IMR-90 (cell line): ENCODE measurements at regions not wholly inside any gene's neighbourhood (a gene's known extent, or its start where the extent isn't known, plus 50 kb on each side); places are given as distances from the start of the nearest gene placed in this dataset.

Source experiments
- ATAC-seq: fragments of 200-7000 bp; cut with Tn5 transposase; 2 replicates; pipeline ENCODE4 v1.9.1; 2020; ENCODE audit warnings: low read depth, mild to moderate bottlenecking, moderate library complexity
- BruUV-seq: library from RNA; stranded (reverse); fragments of 400-500 nt; replicated peaks from 2 replicates; lab custom pipeline; 2021; lab: Mats Ljungman, UMichigan
- CTCF ChIA-PET: fragments of 300-600 bp; formaldehyde crosslinking; extraction: SDS; loops from one replicate; lab custom pipeline; 2021; ENCODE audit warnings: antibody characterized with exemption; lab: Yijun Ruan, JAX
- POLR2A ChIA-PET: fragments of 300-600 bp; sonication (Branson Sonifier 250); formaldehyde crosslinking; loops from one replicate; lab custom pipeline; 2022; ENCODE audit warnings: antibody characterized with exemption; ENCODE audit not compliant: unreplicated experiment; lab: Charles Lee
- DNase-seq: peaks from one replicate; pipeline ENCODE4 v3.0.0; 2013
- H2AFZ ChIP-seq: replicated peaks from 2 replicates; pipeline ENCODE3; 2013; ENCODE audit warnings: low read length, mild to moderate bottlenecking; ENCODE audit not compliant: poor library complexity
- H2AK5ac ChIP-seq: 2 replicates; pipeline ENCODE4 v1.6.1; 2013; ENCODE audit warnings: low read depth, low read length, inconsistent platforms
- H2AK9ac ChIP-seq: replicated peaks from 2 replicates; pipeline ENCODE3; 2013; ENCODE audit warnings: mild to moderate bottlenecking, low read depth, low read length, moderate library complexity; ENCODE audit not compliant: poor library complexity
- H2BK120ac ChIP-seq: 2 replicates; pipeline ENCODE4 v1.6.1; 2013; ENCODE audit warnings: low read depth, low read length, inconsistent platforms
- H2BK15ac ChIP-seq: 3 replicates; pipeline ENCODE4 v1.6.1; 2013; ENCODE audit warnings: low read depth, low read length, inconsistent platforms
- H2BK20ac ChIP-seq: 2 replicates; pipeline ENCODE4 v1.6.1; 2013; ENCODE audit warnings: low read depth, mild to moderate bottlenecking, inconsistent platforms, low read length, moderate library complexity
- H2BK5ac ChIP-seq: 2 replicates; pipeline ENCODE4 v1.6.1; 2013; ENCODE audit warnings: mild to moderate bottlenecking, low read depth, low read length, inconsistent platforms; ENCODE audit not compliant: poor library complexity, severe bottlenecking
- H3K14ac ChIP-seq: replicated peaks from 2 replicates; pipeline ENCODE4 v1.6.1; 2013; ENCODE audit warnings: low read depth, low read length, inconsistent platforms
- H3K18ac ChIP-seq: 2 replicates; pipeline ENCODE4 v1.6.1; 2013; ENCODE audit warnings: low read depth, low read length, control low read depth
- H3K23ac ChIP-seq: 2 replicates; pipeline ENCODE4 v1.6.1; 2013; ENCODE audit warnings: low read depth, low read length, inconsistent platforms
- H3K27ac ChIP-seq: 2 replicates; pipeline ENCODE4 v1.5.1; 2013; ENCODE audit warnings: mild to moderate bottlenecking, control low read depth, low read length; ENCODE audit not compliant: insufficient read depth
- H3K27me3 ChIP-seq: 2 replicates; pipeline ENCODE4 v1.6.1; 2013; ENCODE audit warnings: low read length; ENCODE audit not compliant: control insufficient read depth, insufficient read depth
- H3K36me3 ChIP-seq: 2 replicates; pipeline ENCODE4 v1.6.1; 2013; ENCODE audit warnings: low read length, mixed read lengths; ENCODE audit not compliant: control insufficient read depth, insufficient read depth
- H3K4ac ChIP-seq: 2 replicates; pipeline ENCODE4 v1.6.1; 2013; ENCODE audit warnings: low read depth, low read length, inconsistent platforms
- H3K4me1 ChIP-seq: 2 replicates; pipeline ENCODE4 v1.6.1; 2013; ENCODE audit warnings: low read length, mixed read lengths; ENCODE audit not compliant: control insufficient read depth, insufficient read depth
- H3K4me2 ChIP-seq: 2 replicates; pipeline ENCODE4 v1.6.1; 2013; ENCODE audit warnings: low read depth, mild to moderate bottlenecking, control low read depth, low read length, moderate library complexity
- H3K4me3 ChIP-seq: 2 replicates; pipeline ENCODE4 v1.5.1; 2013; ENCODE audit warnings: low read depth, mild to moderate bottlenecking, control low read depth, low read length, moderate library complexity; ENCODE audit not compliant: insufficient read depth
- H3K56ac ChIP-seq: 2 replicates; pipeline ENCODE4 v1.6.1; 2013; ENCODE audit warnings: low read length, inconsistent platforms; ENCODE audit not compliant: insufficient read depth; ENCODE audit errors: extremely low read depth
- H3K79me1 ChIP-seq, 2 experiments: 2 replicates each; pipeline ENCODE4 v1.6.1; 2013; ENCODE audit warnings: low read length in 2 of 2, inconsistent platforms in 1 of 2, low read depth in 1 of 2
- H3K9ac ChIP-seq: 2 replicates; pipeline ENCODE4 v1.6.1; 2013; ENCODE audit warnings: low read depth, low read length, control low read depth
- H3K9me1 ChIP-seq: 2 replicates; pipeline ENCODE4 v1.6.1; 2013; ENCODE audit warnings: low read length, inconsistent platforms; ENCODE audit not compliant: insufficient read depth
- H3K9me3 ChIP-seq: 2 replicates; pipeline ENCODE4 v1.6.1; 2013; ENCODE audit warnings: low read length; ENCODE audit not compliant: control insufficient read depth, insufficient read depth
- H4K20me1 ChIP-seq: 2 replicates; pipeline ENCODE4 v1.6.1; 2013; ENCODE audit warnings: low read length, inconsistent platforms; ENCODE audit not compliant: insufficient read depth
- H4K5ac ChIP-seq: 2 replicates; pipeline ENCODE4 v1.6.1; 2013; ENCODE audit warnings: mild to moderate bottlenecking, low read depth, low read length, control low read depth
- H4K8ac ChIP-seq, 2 experiments: 2 replicates each; pipeline ENCODE4 v1.6.1; 2013; ENCODE audit warnings: low read depth in 2 of 2, low read length in 2 of 2, control low read depth in 1 of 2, inconsistent platforms in 1 of 2
- H4K91ac ChIP-seq: 2 replicates; pipeline ENCODE4 v1.6.1; 2013; ENCODE audit warnings: low read depth, low read length, inconsistent platforms; ENCODE audit not compliant: insufficient read depth
- BHLHE40 ChIP-seq: fragments of 150-350 bp; IDR thresholded peaks from 2 replicates; pipeline ENCODE4 v1.6.1; 2016; ENCODE audit warnings: mild to moderate bottlenecking, low read depth, low read length
- CEBPB ChIP-seq: IDR thresholded peaks from 2 replicates; pipeline ENCODE4 v1.6.1; 2012; ENCODE audit warnings: low read depth, low read length, improper control_type of control experiment
- CTCF ChIP-seq: conservative IDR thresholded peaks from 2 replicates; pipeline ENCODE4 v1.5.1; 2012; ENCODE audit warnings: mild to moderate bottlenecking, low read depth, low read length, improper control_type of control experiment
- ELK1 ChIP-seq: fragments of 150-350 bp; IDR thresholded peaks from 2 replicates; pipeline ENCODE4 v1.6.1; 2016; ENCODE audit warnings: low read depth, mild to moderate bottlenecking, low read length, moderate library complexity, borderline replicate concordance
- FOS ChIP-seq: fragments of 150-350 bp; IDR thresholded peaks from 2 replicates; pipeline ENCODE4 v1.6.1; 2016; ENCODE audit warnings: low read depth, low read length
- MAFK ChIP-seq: IDR thresholded peaks from 2 replicates; pipeline ENCODE4 v1.6.1; 2012; ENCODE audit warnings: low read depth, low read length, improper control_type of control experiment
- MAZ ChIP-seq: IDR thresholded peaks from 2 replicates; pipeline ENCODE4 v1.6.1; 2012; ENCODE audit warnings: low read depth, mild to moderate bottlenecking, low read length, improper control_type of control experiment, moderate library complexity, borderline replicate concordance
- MXI1 ChIP-seq: IDR thresholded peaks from 2 replicates; pipeline ENCODE4 v1.6.1; 2012; ENCODE audit warnings: low read depth, mild to moderate bottlenecking, low read length, moderate library complexity, borderline replicate concordance
- POLR2A ChIP-seq: IDR thresholded peaks from 2 replicates; pipeline ENCODE4 v1.6.1; 2012; ENCODE audit warnings: mild to moderate bottlenecking, low read depth, low read length
- RAD21 ChIP-seq: IDR thresholded peaks from 2 replicates; pipeline ENCODE4 v1.6.1; 2012; ENCODE audit warnings: low read length, improper control_type of control experiment
- RCOR1 ChIP-seq: IDR thresholded peaks from 2 replicates; pipeline ENCODE4 v1.6.1; 2012; ENCODE audit warnings: mild to moderate bottlenecking, low read length, improper control_type of control experiment; ENCODE audit not compliant: insufficient replicate concordance
- RFX5 ChIP-seq: IDR thresholded peaks from 2 replicates; pipeline ENCODE4 v1.8.0; 2012; ENCODE audit warnings: low read depth, mild to moderate bottlenecking, low read length, moderate library complexity
- SMC3 ChIP-seq: fragments of 150-350 bp; IDR thresholded peaks from 2 replicates; pipeline ENCODE4 v1.6.1; 2016; ENCODE audit warnings: low read depth, mild to moderate bottlenecking, antibody characterized with exemption, low read length, moderate library complexity
- USF2 ChIP-seq: fragments of 150-350 bp; IDR thresholded peaks from 2 replicates; pipeline ENCODE4 v1.6.1; 2017; ENCODE audit warnings: mild to moderate bottlenecking, antibody characterized with exemption, low read length, low read depth
- WGBS, 2 experiments: methylation state at CpG; one replicate each; pipeline versions ENCODE4 v1.1.5 to v1.1.7; 2013; ENCODE audit warnings: missing lambda C conversion rate in 2 of 2; ENCODE audit not compliant: insufficient read length in 1 of 2; ENCODE audit errors: extremely low coverage in 2 of 2; 5-methylcytosine and 5-hydroxymethylcytosine counted together
- dilution Hi-C: fragments of 300-500 bp; cut with HindIII; formaldehyde crosslinking; loops from one replicate; pipeline ENCODE4 v1.14.3; 2018; ENCODE audit warnings: low sequenced_read_pairs; ENCODE audit not compliant: unreplicated experiment
- in situ Hi-C: fragments of 300-500 bp; cut with MboI; formaldehyde crosslinking; loops from 3 replicates; pipeline ENCODE4 v1.14.3; 2019; ENCODE audit warnings: low sequenced_read_pairs, inconsistent platforms, mixed read lengths
- intact Hi-C: fragments of 100-400 bp; cut with micrococcal nuclease; formaldehyde crosslinking; loops from 2 replicates; pipeline ENCODE4 v1.10.0; 2022

- no peak overlapping the region for H3K14ac ChIP-seq
- no peak overlapping the region for H3K56ac ChIP-seq
- H3K27me3 ChIP-seq: no peaks in the 10 kb centered on the region
- H2BK15ac ChIP-seq: no peak overlapping the region
- no peak overlapping the region for H3K4ac ChIP-seq
- ChIA-PET POLR2A (no interaction called here), CTCF (no interaction called here)
- no peak for ATAC-seq
- H2AFZ ChIP-seq: no peak overlapping the region
- H4K20me1 ChIP-seq: no peaks in the 10 kb centered on the region
- H3K4me3 ChIP-seq: no peak overlapping the region
- no peak overlapping the region for H4K91ac ChIP-seq
- no peaks in the 10 kb centered on the region; the same call in 1 of the 2 replicates for H3K9me1 ChIP-seq
- TF ChIP-seq MXI1: no peak
- TF ChIP-seq FOS: no peak
- no peak for TF ChIP-seq RCOR1
- TF ChIP-seq ELK1: no peak
- no peak for TF ChIP-seq SMC3
- TF ChIP-seq MAZ: no peak
- no peak for TF ChIP-seq CTCF
- TF ChIP-seq RFX5: no peak
- no peak for TF ChIP-seq MAFK
- no peak for TF ChIP-seq BHLHE40
- TF ChIP-seq CEBPB: no peak; the same call in 1 of the 2 replicates
- TF ChIP-seq RAD21: no peak
- no peak for TF ChIP-seq USF2
- no peak for TF ChIP-seq POLR2A
- no peak overlapping the region for H3K27ac ChIP-seq
- no peak overlapping the region for H2BK5ac ChIP-seq
- H3K23ac ChIP-seq: no peak overlapping the region
- no peak overlapping the region for H4K8ac ChIP-seq
- H2BK120ac ChIP-seq: no peak overlapping the region
- H3K79me1 ChIP-seq: no peaks in the 10 kb centered on the region
- no peak overlapping the region for H3K18ac ChIP-seq
- dilution Hi-C loops: no loop called here
- intact Hi-C loops: no loop called here
- 27% methylated on average over 3 of the region's 3 CpGs; no CpG with 5 or more reads in 1 of the 2 experiments for WGBS, 2 experiments
- H3K4me1 ChIP-seq: no peaks in the 10 kb centered on the region; the same call in 1 of the 2 replicates
- H3K9me3 ChIP-seq: no peaks in the 10 kb centered on the region
- H3K9ac ChIP-seq: no peak overlapping the region
- H3K36me3 ChIP-seq: no peaks in the 10 kb centered on the region
- no peak overlapping the region for H2AK5ac ChIP-seq
- in situ Hi-C loops: no loop called here
- H2AK9ac ChIP-seq: no peak overlapping the region
- DNase-seq: no peak
- H4K5ac ChIP-seq: no peak overlapping the region
- no TSS peak for BruUV-seq
- no peak overlapping the region for H2BK20ac ChIP-seq
- H3K4me2 ChIP-seq: no peak overlapping the region
Observed at GRCh38 chr13:74305876-74306275, 171.7 kb upstream of the KLF12 start.
